Bronchial epithelial cell (primary cell): ENCODE measurements at regions not wholly inside any gene's neighbourhood (a gene's known extent, or its start where the extent isn't known, plus 50 kb on each side); places are given as distances from the start of the nearest gene placed in this dataset.

Experiments
- DNase-seq: peaks from one replicate; pipeline ENCODE4 v3.0.0-alpha.2; 2010; ENCODE audit warnings: low read depth
- FAIRE-seq: peaks from 2 replicates; lab custom pipeline; 2011; peaks lifted over from hg19 to GRCh38; lab: Jason Lieb, UNC
- H3K27me3 ChIP-seq: 2 replicates; pipeline ENCODE4 v1.5.1; 2011; ENCODE audit warnings: low read length; ENCODE audit not compliant: control insufficient read depth, insufficient read depth
- H3K36me3 ChIP-seq: 2 replicates; pipeline ENCODE4 v1.5.1; 2011; ENCODE audit warnings: low read length; ENCODE audit not compliant: control insufficient read depth, insufficient read depth
- H3K4me3 ChIP-seq: 2 replicates; pipeline ENCODE4 v1.5.1; 2011; ENCODE audit warnings: mild to moderate bottlenecking, low read depth, low read length, control low read depth
- TF ChIP-seq, protein P1 (sequence below): IDR thresholded peaks from 2 replicates; pipeline ENCODE4 v1.5.1; 2011; ENCODE audit warnings: mild to moderate bottlenecking, moderate library complexity, low read length, control low read depth, inconsistent platforms; ENCODE audit not compliant: insufficient read depth, severe bottlenecking

- no peak for DNase-seq
- Histone ChIP-seq H3K36me3 (no peaks in the 10 kb centered on the region), H3K4me3 (no peak overlapping the region), H3K27me3 (no peaks in the 10 kb centered on the region)
- no peak for FAIRE-seq
- TF ChIP-seq, protein P1, sequence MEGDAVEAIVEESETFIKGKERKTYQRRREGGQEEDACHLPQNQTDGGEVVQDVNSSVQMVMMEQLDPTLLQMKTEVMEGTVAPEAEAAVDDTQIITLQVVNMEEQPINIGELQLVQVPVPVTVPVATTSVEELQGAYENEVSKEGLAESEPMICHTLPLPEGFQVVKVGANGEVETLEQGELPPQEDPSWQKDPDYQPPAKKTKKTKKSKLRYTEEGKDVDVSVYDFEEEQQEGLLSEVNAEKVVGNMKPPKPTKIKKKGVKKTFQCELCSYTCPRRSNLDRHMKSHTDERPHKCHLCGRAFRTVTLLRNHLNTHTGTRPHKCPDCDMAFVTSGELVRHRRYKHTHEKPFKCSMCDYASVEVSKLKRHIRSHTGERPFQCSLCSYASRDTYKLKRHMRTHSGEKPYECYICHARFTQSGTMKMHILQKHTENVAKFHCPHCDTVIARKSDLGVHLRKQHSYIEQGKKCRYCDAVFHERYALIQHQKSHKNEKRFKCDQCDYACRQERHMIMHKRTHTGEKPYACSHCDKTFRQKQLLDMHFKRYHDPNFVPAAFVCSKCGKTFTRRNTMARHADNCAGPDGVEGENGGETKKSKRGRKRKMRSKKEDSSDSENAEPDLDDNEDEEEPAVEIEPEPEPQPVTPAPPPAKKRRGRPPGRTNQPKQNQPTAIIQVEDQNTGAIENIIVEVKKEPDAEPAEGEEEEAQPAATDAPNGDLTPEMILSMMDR, result no peak
These were observed 137.9 kb upstream of the LYZL1 start for GRCh38 chr10:29151005-29151404.

GRCh38 chr10:29157321-29157720, 131.5 kb upstream of the LYZL1 start:
- no peaks in the 10 kb centered on the region for H3K36me3 ChIP-seq
- no peak for DNase-seq
- H3K27me3 ChIP-seq, result no peaks in the 10 kb centered on the region
- no peak for FAIRE-seq
- no peak overlapping the region for H3K4me3 ChIP-seq
- TF ChIP-seq, protein P1, result no peak

GRCh38 chr10:29158066-29158465, 130.8 kb upstream of the LYZL1 start:
- FAIRE-seq (no peak), DNase-seq (no peak)
- H3K36me3 ChIP-seq, result no peaks in the 10 kb centered on the region
- TF ChIP-seq, protein P1, result no peak
- no peak overlapping the region for H3K4me3 ChIP-seq
- no peaks in the 10 kb centered on the region for H3K27me3 ChIP-seq

- Histone ChIP-seq H3K27me3 (no peaks in the 10 kb centered on the region), H3K36me3 (no peaks in the 10 kb centered on the region), H3K4me3 (no peak overlapping the region)
- DNase-seq, result peak; percentile 88
- FAIRE-seq, result peak; percentile 95
- TF ChIP-seq, protein P1, result no peak
These were observed 128.7 kb upstream of the LYZL1 start for GRCh38 chr10:29160150-29160617.

GRCh38 chr10:29163746-29164145, 125.1 kb upstream of the LYZL1 start:
- peak; percentile 78 for DNase-seq
- TF ChIP-seq, protein P1, result no peak
- Histone ChIP-seq H3K27me3 (no peaks in the 10 kb centered on the region), H3K36me3 (no peaks in the 10 kb centered on the region), H3K4me3 (no peak overlapping the region)
- FAIRE-seq, result no peak

GRCh38 chr10:29166713-29167112, 122.2 kb upstream of the LYZL1 start:
- H3K27me3 ChIP-seq, result no peaks in the 10 kb centered on the region
- FAIRE-seq (no peak), DNase-seq (no peak)
- no peak overlapping the region for H3K4me3 ChIP-seq
- TF ChIP-seq, protein P1, result no peak
- no peaks in the 10 kb centered on the region for H3K36me3 ChIP-seq
